SK-N-DZ (cell line): ENCODE measurements at regions not wholly inside any gene's neighbourhood (a gene's known extent, or its start where the extent isn't known, plus 50 kb on each side); places are given as distances from the start of the nearest gene placed in this dataset.

Source experiments
- DNase-seq: peaks from one replicate; pipeline ENCODE4 v3.0.0-alpha.2; 2015; ENCODE audit warnings: low spot score

- DNase-seq = no peak
These were observed 450.8 kb downstream of the USP25 start for GRCh38 chr21:16180614-16181013.

DNA sequence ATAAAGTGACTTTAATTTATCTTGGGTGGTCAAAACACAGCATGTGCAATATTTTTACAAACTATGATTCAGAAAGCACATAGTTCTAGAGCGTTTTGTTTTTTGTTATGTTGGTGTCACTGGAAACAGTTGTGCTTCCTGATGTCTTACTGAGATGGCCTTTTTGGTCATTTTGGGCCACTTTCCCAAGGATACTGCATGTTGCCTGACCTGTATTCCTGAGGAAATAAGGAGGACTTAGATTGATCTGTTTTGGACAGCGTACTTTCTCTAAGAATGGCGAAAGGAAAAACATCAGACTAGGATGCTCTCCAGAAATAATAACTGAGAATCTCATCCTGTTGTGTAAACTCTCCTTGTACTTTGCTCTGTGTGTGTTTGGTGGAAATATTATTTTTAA lies 451.2 kb downstream of the USP25 start:
- DNase-seq = no peak

DNA sequence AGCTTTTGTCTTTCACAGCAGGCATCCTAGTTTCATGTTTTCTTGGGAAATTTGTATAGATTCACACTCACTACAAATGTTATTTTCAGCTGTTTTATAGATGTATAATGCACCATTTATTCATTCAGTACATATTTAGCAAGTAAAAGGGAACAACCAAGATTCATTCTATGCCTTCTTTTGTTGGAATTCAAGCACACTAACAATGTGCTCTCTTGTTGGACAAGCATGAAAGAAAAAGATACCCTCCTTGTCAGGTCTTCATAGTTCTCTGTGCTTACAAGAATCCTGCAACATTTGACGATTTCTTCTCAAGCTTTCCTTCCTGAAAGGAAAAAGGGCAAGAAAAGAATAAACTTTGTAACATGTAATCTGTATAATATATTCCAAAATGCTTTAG lies 456.0 kb downstream of the USP25 start:
- DNase-seq = no peak

DNA sequence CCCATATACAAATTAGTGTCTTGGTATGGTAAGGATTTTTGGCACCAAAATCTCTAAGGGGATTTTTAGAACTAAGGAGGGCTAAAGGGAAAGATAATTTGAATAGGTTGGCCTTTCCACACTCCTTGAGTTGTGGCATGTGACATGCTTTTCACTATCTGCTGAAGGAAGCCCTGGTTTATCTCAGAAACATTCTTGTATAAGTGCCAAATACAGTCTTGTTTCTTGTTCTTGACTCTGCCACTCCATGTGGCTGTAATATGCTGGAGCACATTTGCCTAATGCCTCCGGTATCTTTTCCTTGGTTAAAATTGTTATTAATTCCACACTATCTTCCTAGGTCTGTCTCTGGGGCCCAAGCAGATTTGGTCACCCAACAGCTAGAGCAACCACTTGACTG lies 457.0 kb downstream of the USP25 start:
- no peak for DNase-seq

- DNase-seq = peak; percentile 60
These were observed 458.0 kb downstream of the USP25 start for GRCh38 chr21:16187603-16188301.

- no peak for DNase-seq
These were observed 463.1 kb downstream of the USP25 start for GRCh38 chr21:16192902-16193301.

GRCh38 chr21:16193496-16194094 lies 463.8 kb downstream of the USP25 start:
- no peak for DNase-seq

- DNase-seq = peak; percentile 78
These were observed 464.5 kb downstream of the USP25 start for GRCh38 chr21:16194095-16194787.

DNA sequence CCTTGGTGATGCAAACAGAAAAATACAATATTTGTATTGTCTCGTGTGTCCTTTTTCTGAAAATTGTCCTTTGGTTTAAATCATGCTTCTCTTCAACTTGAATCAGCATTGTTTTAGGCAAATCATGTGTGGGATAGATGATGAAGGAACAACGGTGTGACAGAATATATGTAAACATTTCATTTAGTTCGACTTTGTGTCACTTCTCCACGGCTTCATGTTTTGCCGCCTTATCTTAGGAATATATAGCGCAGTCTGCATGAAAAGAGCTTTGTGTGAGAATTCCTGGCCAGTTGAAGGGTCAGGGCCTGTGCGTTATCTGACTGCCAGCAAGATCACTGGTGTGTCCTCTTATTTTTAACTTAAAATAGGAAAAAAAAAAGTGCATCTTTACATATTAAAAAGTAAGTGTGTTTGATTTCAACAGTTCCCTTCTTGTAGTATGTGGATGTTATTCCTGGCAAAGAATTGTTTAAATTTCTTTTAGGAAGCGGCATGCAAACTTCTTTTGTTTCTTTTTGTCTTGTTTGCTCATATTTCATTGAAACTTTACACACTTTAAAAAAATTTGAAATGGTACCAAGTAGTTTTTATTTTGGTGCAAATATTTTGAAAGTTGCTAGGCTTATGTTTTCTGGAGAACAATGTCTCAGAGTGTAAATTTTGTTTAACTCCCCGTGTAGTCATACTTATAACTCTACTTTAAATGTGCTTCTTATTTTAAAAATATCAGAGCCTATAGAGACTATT lies 465.2 kb downstream of the USP25 start:
- DNase-seq = no peak

DNA sequence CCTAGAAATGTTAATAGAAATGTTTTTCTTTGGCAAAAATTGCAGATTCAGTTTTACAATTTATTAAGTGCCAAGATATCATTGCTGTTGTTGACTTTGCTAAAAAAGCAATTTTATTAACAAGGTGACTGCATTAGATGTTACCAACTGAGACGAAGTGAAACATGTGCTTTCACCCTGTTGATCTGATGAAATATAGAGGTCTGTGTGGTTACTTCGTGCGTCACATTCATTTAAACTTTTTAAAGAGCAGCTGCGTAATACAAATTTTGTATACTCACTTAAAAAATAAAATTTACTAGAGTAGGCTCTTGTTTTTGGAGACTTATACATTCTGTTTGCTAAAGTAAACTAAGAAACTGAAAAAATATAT lies 465.7 kb downstream of the USP25 start:
- DNase-seq = no peak

DNA sequence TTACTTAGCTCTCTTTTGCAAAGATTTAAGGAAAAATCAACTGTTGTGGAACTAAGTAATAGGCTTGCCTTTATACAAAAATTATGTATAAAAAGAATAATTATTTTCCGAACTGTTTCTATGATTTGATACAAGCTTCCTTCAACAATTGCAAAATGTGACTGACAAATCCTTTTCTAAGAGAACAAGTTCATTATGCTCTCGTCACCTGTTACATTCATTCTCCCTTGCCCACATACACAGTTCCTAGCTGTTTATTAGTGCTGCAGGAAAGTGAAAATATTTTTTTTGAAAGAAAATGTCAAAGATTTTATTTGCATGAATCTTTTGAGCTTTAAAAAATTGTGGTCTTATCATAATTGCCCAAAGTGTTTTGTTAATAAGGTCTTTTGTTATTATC lies 466.2 kb downstream of the USP25 start:
- DNase-seq = no peak

- DNase-seq = no peak
These were observed 468.8 kb downstream of the USP25 start for GRCh38 chr21:16198546-16198945.

DNA sequence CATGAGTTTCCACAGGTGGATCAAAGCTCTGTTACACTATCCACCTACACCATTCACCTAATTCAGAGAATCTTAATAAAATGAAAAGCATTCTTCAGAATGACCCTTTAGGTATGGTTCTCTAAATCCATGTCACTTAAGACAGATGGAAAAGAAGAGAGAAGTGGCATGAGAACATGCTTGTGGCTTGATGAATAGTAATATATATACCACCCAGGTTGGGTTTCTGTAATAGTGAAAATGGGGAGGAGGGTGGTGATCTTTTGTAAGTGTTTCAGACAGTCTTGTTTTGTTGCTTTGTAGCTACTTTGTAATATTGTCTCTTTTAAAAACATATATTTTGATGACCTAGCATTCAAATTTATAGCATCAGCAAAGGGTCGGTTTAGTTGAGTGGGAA lies 469.8 kb downstream of the USP25 start:
- no peak for DNase-seq

DNA sequence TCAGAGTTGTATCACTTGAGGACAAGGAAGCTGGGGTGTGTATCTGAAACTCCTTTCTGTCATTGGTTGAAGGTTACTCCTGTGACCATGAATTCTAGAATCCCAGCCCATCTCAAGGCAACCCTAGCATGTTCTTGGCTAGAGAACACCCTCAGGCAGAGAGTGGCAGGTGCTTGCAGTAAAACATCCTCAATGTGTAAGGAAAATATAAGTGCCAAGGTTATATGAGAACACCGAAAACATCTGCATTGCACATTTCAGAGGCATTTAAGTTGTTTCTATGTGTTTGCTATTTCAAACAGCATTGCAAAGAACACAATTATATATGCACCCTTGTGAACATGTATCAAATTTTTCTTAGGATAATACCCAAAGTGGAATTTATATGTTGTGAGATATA lies 471.9 kb downstream of the USP25 start:
- no peak for DNase-seq

DNA sequence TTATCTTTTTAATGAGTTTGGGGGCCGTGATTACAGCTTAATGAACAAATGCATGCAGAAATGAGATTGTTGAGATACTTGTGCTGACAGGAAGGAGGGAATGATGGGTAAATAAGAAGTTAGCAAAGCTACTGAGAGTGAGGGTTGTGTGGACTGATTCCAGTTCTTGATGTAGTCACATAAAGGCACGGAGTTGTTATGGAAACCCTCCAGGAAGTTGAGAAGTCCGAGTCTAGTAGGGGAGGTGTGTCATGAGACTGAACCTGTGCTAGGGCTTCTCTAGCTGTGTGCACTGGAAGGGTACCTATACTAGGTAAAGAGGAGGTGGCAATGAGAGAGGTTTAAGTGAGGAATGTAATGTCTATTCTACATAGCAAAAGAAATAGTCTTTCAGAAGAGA lies 475.7 kb downstream of the USP25 start:
- no peak for DNase-seq

DNA sequence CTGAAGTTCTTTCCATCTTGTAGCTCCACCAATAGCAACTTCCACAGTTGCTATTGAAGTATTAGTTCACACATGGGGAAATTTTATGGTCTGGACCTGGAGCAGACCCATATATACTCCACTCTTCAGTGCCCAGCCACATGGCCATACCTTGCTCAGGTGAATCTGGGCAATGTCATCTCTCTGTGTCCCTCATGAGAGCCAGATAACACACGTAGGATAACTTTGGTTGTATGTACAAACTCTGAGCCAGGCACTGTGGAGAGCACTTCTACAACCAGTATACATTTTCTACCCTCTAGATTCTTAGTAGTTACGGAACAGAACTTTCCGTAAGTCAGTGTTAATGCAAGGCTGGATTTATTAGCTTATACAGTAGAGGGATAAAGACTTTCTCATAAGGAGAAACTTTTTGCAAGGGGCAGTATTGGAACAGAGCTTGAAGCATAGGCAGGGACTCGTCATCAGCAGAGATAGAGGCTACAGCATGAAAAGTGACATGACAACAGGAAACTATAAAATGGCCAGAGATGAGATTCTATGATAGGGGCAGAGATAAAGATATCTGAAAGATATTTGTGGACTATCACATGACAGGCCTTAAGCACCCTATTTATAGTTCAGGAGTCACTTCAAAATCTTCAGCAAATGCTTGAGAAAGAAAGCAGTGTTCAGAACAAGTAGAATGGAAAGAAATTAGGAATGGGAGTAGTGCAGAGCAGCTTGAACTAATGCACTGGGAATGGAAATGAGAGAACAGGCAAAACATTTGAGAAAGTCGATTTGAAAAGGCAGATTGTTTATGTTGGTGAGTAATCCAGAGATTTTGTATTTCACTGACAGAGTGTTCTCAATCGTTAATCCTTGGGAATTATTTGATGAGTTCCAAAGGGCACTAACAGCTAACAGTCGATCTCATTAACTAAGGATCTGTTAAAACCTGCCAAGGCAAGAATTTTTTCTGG lies 481.8 kb downstream of the USP25 start:
- DNase-seq = no peak

DNA sequence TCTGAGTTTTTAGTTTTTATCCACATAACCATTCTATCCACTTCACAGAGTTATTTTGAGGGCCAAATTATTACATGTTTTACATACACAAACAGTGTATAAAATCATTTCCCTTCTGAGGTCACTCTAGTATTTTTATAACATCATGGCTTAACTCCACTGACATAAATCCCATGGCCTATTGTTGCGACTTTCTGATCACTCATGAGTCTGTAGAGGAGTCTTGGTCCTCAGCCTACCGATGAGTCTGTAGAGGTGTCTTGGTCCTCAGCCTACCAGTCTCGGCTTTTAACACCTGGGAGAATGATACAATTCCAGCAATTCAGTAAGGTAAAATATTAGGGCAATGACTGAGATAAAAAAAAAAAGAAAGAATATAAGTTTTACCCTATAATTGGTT lies 483.7 kb downstream of the USP25 start:
- DNase-seq = no peak

- no peak for DNase-seq
These were observed 485.4 kb downstream of the USP25 start for GRCh38 chr21:16215193-16215592.

DNA sequence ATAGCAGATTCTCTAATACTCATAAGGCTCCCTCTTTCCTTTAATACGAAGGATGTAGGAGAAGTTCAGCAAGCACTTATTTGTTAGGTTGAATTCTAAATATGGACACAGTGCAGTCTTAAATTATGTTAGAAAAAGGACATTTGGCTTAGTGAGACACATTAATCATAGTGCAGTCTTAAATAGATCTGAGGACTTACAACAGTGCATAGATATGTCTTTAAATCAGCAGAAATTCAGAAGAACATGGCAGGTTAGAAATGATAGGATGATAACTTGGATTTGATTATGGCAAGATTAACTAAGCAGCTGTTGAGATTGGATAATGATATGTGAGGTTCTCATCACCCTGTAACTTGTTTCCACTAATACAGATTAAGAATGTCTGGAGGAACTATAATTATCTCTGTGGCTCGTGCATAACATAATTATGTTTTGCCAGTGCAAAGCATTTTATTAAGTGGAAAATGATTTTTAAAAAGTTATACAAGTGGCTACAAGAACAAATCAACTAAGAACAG lies 485.9 kb downstream of the USP25 start:
- DNase-seq = peak; percentile 25

DNA sequence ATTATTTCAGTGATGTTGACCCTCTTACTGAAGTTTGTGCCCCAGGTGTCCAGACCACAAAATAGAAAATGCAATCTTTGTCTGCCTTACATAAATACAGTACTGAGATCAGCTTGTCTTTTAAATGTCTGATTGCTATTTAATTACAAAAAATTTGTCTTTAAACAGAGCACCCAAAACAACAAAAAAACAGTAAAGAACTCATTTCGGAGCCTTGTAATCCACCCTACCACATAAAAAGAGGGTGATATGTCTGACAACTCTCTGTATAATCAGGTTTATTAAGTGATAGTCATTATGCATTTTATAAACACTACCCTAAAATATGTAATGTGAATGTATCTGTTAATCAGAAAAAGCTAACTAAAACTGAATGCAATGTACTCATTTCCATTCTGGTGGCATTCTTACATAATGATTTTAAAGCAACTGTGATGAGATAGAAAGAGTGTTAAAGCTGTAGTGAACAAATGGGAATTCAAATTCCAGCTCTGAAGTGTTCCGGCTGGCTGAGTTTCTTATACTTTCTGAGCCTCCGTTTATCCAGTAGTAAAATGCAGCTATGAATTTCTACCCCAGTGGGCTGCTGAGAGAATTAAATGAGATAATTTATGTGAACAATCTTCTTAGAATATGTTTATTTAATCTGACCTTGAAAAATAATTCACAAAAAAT lies 486.6 kb downstream of the USP25 start:
- DNase-seq = no peak
